CD4-positive, alpha-beta T cell treated with Interleukin-2 at 100 ng/mL for 4 hours (primary cell): ENCODE measurements at regions not wholly inside any gene's neighbourhood (a gene's known extent, or its start where the extent isn't known, plus 50 kb on each side); places are given as distances from the start of the nearest gene placed in this dataset.

ENCODE experiments used
- DNase-seq: peaks from one replicate; pipeline ENCODE4 v3.0.0-alpha.2; 2020; ENCODE audit warnings: low spot score

- DNase-seq = no peak
Measured at GRCh38 chr6:1118287-1118647, 193.6 kb upstream of the FOXQ1 start.

- DNase-seq = no peak
Measured at GRCh38 chr6:1117530-1118286, 194.2 kb upstream of the FOXQ1 start.

- no peak for DNase-seq
Measured at GRCh38 chr6:1116149-1116548, 195.7 kb upstream of the FOXQ1 start.

GRCh38 chr6:1113916-1114540, 197.9 kb upstream of the FOXQ1 start:
- no peak for DNase-seq

- DNase-seq = no peak
Measured at GRCh38 chr6:1111361-1111760, 200.5 kb upstream of the FOXQ1 start.

- no peak for DNase-seq
Measured at GRCh38 chr6:1110941-1111349, 201.0 kb upstream of the FOXQ1 start.

GRCh38 chr6:1110164-1110563, 201.7 kb upstream of the FOXQ1 start:
- no peak for DNase-seq

GRCh38 chr6:1109134-1109533, 202.8 kb upstream of the FOXQ1 start:
- no peak for DNase-seq

GRCh38 chr6:1108198-1108597, 203.7 kb upstream of the FOXQ1 start:
- no peak for DNase-seq

GRCh38 chr6:1107578-1107977, 204.3 kb upstream of the FOXQ1 start:
- DNase-seq = no peak

- no peak for DNase-seq
Measured at GRCh38 chr6:1105833-1106400, 206.0 kb upstream of the FOXQ1 start.

- DNase-seq = no peak
Measured at GRCh38 chr6:1104988-1105670, 206.8 kb upstream of the FOXQ1 start.

GRCh38 chr6:1103945-1104623, 207.8 kb upstream of the FOXQ1 start:
- no peak for DNase-seq

- no peak for DNase-seq
Measured at GRCh38 chr6:1103021-1103420, 208.9 kb upstream of the FOXQ1 start.

- no peak for DNase-seq
Measured at GRCh38 chr6:1100269-1100668, 211.6 kb upstream of the FOXQ1 start.

GRCh38 chr6:1099264-1099663, 212.6 kb upstream of the FOXQ1 start:
- DNase-seq = no peak

- no peak for DNase-seq
Measured at GRCh38 chr6:1096967-1097765, 214.7 kb upstream of the FOXQ1 start.

- DNase-seq = no peak
Measured at GRCh38 chr6:1094306-1094705, 217.6 kb upstream of the FOXQ1 start.

GRCh38 chr6:1091900-1092299, 220.0 kb upstream of the FOXQ1 start:
- no peak for DNase-seq

GRCh38 chr6:1089859-1090258, 222.0 kb upstream of the FOXQ1 start:
- DNase-seq = no peak

GRCh38 chr6:1088492-1089001, 223.4 kb upstream of the FOXQ1 start:
- no peak for DNase-seq
